Vagina (tissue), 2 donors: ENCODE measurements at regions not wholly inside any gene's neighbourhood (a gene's known extent, or its start where the extent isn't known, plus 50 kb on each side); places are given as distances from the start of the nearest gene placed in this dataset.

ENCODE experiments used
- POLR2A ChIP-seq, 2 donors: fragments of 450-650 bp; IDR thresholded peaks; one replicate each; pipeline ENCODE4 v1.6.1; 2017; ENCODE audit warnings: antibody characterized with exemption in 2 of 2, mild to moderate bottlenecking in 2 of 2, moderate library complexity in 2 of 2
- TF ChIP-seq, protein P1 (sequence below), 3 experiments: fragments of 450-650 bp in 2 of 3; fragments of 200-600 bp in 1 of 3; sonication (generic) in 1 of 3; IDR thresholded peaks; one replicate each; pipeline ENCODE4 v1.5.1; 2017 to 2019; ENCODE audit warnings: antibody characterized with exemption in 3 of 3, mild to moderate bottlenecking in 2 of 3, moderate library complexity in 2 of 3

DNA sequence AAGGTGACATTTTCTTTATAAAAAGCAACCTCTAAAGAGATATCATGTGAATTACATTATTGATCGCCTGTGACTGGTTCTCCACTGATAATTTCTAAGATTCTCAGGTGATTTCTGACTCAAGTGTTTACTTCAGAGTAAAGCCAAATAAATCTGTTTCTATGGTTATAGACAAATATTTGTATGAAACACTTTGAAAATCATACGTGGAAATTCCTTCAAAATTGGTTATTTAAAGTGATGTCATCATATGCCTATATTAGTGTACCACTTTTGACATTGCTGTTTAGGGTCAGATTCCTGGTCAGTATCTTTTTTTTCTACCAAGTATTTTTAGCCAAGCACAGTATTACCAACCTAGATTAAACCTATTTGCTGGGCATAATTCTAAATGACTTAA is 881.3 kb upstream of the FAM98A start:
- TF ChIP-seq, protein P1, sequence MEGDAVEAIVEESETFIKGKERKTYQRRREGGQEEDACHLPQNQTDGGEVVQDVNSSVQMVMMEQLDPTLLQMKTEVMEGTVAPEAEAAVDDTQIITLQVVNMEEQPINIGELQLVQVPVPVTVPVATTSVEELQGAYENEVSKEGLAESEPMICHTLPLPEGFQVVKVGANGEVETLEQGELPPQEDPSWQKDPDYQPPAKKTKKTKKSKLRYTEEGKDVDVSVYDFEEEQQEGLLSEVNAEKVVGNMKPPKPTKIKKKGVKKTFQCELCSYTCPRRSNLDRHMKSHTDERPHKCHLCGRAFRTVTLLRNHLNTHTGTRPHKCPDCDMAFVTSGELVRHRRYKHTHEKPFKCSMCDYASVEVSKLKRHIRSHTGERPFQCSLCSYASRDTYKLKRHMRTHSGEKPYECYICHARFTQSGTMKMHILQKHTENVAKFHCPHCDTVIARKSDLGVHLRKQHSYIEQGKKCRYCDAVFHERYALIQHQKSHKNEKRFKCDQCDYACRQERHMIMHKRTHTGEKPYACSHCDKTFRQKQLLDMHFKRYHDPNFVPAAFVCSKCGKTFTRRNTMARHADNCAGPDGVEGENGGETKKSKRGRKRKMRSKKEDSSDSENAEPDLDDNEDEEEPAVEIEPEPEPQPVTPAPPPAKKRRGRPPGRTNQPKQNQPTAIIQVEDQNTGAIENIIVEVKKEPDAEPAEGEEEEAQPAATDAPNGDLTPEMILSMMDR (IDR thresholded peaks at IDR 0.05): no peak
- TF ChIP-seq POLR2A (IDR thresholded peaks at IDR 0.05): no peak
